HG02973 (cell line): ENCODE measurements at regions not wholly inside any gene's neighbourhood (a gene's known extent, or its start where the extent isn't known, plus 50 kb on each side); places are given as distances from the start of the nearest gene placed in this dataset.

Experiments
- ATAC-seq: cut with Tn5 transposase; IDR thresholded peaks from one replicate; pipeline ENCODE4 v1.9.1; 2021; ENCODE audit warnings: moderate library complexity; ENCODE audit not compliant: unreplicated experiment

DNA sequence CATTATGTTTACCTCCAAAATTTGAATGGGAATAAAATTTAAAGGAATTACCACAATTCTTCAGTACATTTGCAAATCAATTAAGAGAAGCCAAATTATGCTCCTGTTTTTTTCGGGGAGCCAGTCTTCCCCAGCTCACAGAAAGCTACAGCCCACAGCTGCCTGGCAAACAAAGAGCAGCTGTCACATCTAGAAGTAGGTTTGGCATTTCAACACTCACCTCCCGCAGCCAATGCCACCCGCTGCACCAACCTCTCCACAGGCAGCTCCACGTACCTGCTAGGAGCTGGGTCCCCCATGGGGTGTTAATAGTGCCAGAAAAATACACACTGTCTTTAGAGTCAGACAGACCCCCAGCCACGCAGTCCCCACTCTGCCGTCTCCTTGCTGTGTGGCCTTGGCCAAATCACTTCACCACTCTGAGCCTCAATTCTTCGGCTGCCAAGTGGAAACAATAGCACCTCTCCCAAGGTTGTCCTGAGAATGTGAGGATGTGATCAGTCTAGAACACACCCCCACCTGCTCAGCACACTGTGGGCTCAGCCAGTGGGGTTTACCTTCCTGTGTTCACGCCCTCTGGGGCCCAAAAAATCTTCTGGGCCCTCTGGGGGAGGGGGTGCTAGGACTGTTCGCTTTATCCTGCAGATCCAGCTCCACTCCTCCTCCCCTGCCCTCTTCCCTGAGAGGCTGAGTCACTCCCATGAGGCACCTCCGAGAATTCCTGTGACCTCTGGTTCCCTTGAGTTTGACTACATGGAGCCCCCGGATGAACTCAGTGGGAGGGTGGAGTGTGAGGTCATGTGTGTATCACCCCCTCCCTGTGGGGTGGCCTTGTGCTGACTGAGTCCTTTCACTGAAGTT lies 204.3 kb upstream of the GRIK3 start:
- ATAC-seq: no peak

DNA sequence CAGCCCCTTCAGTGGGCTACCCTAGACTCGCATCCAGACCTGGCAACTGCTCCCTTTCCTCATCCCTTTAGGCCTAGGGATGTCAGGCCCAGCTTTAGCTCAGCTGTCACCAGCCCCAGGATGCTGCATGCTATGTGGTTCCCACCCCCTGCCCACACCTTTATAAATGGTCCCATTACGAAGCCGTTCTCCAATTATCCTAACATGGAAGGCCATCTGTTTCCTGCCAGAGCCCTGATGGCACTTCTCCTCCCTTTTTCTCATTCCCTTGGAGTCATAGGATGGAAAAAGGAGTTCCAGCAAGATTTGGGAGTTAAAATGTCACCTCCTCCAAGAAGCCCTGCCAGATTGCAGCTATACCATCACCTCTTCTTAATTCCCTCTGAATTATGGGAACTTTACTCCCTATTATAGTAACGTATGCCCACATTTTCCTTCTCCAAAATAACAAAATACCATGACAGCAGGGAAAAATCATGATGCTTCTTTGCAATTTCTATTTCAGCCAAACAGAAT lies 205.0 kb upstream of the GRIK3 start:
- ATAC-seq: no peak

DNA sequence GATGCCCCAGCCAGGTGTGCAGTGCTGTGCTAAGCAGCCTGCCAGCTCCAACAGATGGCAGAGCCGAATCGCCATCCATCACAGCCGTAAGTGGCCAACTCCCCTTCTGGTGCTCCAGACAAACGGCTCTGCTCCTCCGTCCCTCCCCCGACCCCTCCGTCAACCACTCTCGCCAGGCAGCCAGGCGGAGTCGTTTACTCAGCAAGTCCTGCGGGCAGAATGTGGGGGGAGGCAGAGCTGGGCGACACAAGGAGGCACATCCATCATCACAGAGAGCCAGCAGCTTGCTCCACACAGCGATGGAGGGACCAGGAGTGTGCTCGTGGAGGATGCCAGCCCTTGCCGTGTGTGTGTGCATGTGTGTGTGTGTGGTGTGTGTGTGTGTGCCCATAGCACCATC lies 206.6 kb upstream of the GRIK3 start:
- no peak for ATAC-seq

DNA sequence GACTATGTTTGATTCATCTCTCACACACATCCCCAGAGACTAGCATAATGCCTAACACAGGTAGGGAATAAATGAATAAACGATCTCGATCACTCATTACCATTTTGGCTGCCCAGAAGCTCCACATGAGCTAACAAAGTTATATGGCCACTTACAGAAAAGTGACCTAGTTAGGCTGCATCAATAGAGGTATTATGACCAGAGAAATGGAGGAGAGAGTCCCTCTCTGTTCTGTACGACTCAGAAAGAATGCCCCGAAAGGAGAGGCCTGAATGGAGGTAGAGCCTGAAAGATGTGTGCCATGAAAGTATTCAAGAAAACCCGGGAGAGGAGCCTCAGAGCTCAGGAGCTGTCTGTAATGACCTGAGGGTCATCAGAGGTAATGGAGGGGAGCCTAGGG lies 208.2 kb upstream of the GRIK3 start:
- no peak for ATAC-seq

DNA sequence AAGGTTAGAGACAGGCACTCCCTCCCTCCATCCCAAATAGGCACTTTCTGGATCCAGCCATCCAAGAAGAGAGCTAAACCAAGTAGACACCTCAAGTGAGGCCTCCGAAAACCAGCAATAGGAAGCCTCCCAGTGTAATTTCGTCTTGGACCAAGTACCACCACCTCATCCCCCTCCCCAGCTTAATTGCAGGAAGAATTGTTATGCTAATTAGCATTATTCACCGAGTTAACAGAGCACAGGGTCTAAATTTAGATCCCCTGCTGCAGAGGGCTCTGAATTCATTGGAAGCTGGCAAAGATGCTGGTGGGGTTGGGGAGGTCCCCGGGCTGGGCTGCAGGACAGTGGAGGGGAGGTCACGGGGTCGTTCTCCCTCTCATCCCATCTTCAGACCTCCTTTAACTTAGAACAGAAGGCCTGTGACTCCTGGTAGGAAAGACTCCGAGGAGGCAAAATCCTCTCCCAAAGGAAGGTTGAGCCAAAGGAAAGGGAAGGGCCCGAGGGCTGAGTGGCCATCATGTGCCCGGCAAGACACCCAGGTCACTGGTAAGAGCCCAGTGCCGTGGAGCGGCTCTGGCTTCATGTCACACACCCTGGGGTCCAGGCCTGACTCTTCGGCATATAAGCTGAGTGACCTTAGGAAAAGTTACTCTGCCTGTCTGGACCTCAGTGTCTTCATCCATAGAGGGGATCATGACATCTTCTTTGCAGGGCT lies 209.2 kb upstream of the GRIK3 start:
- ATAC-seq: no peak

DNA sequence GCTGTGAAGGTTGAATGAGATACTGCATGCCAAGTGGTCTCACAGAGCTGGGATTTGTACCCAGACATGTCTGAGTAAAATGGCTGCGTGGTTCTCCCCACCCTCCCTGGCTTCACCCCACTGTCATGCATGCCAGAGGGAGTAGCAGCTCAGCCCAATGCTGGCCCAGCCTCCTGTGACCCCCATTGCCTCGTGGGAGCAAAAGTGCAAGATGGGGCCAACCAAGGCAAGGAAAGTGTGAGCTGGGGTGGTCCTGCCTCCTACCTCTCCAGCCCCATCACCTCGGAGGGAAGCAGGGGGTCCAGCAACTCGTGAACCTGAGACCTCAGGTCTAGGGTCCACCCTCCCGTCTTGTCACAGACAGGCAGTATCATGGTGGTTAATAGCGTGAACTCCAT lies 209.8 kb upstream of the GRIK3 start:
- no peak for ATAC-seq

DNA sequence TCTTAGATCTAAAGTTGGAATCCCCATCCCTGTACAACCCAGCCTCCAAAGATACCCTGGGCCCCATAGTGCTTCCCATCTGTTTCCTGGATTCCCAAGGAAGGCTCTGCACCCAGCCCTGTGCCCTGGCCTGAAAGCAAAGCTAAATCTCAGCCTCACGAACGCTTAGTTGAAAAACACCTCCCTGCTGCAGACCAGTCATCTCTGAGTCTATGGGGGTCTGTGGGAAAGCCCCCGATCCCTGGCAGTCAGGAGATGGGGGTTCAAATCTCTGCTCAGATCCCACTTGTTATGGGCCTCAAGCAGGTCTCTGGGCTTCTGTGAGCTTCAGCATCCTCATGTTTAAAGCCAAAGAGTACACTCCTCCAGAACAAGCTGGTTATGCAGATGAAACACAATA lies 210.5 kb upstream of the GRIK3 start:
- ATAC-seq: no peak

DNA sequence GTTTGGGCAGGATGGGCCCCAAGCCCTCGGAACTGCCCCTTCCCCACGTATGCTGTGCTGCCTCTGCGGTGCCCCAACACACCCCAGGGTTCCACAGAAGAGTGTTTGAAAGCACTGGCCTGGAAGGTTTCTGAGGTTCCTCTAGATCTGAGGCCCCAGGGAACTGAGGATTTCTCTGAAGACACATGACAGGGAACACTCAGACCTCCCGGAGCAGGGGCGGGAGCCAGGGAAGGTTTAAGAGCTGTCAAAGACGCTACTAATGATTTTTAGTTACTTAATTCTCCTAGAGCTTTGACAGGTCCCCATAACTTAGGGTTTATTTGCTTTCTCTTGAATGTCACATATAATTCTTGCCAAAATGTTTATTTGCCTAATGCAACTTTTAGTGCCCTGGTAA lies 212.3 kb upstream of the GRIK3 start:
- no peak for ATAC-seq

DNA sequence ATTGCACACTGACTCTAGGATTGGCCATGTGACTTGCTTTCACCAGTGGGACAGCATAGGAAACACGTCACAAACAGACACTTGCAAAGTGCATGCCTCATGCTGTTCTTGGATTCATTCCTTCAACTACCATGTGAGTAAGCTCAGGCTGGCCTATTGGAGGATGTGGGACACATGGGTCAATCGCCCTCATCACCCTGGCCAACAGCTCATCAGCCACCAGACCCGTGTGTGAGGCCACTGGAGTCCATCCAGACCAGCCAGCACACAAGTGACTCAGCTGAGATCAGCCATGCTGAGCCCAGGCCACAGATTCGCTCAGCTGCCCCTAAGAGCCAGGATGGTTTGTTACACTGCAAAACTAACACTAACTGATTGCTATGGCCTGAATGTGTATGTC lies 216.1 kb upstream of the GRIK3 start:
- no peak for ATAC-seq

DNA sequence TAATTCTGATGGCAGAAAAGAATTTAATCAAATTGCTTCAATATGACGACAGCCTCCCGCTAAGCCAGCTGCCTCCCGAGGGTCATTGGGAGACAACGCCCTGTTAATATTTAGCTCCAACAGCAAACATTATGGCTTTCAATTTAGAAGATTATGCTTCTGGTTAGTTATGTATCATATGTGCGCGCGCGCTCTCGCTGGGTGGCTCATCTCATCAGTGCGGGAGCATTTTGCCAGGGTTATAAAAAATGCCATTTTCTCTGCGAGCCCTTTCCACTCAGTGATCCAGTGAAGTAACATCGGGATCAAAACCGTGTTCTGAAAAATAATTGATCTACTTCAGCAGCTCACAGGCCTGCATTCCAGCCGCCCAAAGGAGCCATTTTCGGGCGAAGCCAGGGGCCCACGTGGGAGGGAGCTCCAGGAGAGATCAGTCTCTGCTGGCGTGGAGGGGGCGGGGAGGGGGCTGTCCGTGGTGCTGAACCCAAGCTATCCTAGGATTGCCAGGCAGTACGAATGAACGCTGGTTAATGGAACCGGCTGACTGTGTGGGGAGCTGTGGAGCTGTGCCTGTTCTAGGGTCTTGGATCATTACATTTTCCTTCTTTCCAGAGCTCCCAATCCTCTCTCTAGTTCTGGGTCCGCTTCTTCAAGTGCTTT lies 219.1 kb upstream of the ZC3H12A start:
- no peak for ATAC-seq

DNA sequence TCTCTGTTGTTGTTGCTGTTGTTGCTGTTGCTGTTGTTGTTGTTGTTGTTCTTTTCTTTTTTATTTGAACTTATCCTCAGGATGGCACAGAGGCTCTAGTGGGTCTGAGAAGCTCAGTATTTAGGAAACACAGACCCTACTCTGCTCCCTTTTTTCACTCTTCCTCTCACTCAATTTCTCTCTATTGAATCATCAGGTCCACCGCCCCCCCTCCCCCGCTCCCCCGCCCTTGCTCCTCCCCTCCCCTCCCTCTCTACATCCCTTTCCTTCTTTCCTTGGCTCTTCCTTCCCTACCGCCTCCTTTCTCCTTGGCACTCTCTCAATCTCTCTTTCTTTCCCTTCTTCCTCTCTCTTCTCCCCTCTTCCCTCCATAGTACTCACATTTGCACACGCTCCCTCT lies 218.5 kb upstream of the ZC3H12A start:
- no peak for ATAC-seq

DNA sequence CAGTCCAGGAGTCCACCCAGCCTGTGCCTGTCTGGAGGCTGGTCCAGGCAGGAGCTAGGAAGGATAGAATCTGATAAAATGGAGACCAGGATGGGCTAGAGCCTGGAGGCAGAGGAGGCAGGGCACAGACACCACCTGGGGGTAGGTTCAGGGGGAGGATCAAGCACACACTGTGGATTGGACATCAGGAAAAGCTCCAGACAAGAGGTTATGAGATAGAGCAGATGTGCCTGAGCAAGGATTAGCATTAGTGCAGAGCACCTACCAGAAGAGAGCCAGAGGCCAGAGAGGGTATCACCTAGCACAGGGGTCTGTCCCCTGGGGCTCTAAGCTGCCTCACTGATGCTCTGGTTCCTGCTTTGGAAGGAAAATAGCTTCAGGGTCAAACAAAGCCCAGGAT lies 216.7 kb upstream of the ZC3H12A start:
- ATAC-seq: no peak

DNA sequence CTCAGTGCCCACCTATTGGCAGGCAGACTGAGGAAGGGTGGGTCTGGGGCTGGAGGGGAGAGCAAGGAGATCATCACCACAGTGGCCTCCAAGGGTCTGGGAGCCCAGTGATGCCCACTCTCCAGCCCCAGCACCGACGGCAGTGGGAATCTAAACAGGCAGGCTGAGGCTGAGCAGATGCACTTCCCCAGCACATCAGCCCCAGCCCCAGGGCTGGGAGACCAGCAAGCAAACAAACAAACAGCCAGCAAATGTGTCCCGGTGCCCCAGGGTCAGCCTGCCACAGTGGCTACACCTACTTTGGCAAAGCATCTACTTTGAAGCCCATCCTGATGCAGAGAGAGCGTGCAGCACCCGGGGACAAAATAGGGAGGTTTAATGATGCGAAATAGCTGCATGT lies 216.3 kb upstream of the ZC3H12A start:
- ATAC-seq: no peak

DNA sequence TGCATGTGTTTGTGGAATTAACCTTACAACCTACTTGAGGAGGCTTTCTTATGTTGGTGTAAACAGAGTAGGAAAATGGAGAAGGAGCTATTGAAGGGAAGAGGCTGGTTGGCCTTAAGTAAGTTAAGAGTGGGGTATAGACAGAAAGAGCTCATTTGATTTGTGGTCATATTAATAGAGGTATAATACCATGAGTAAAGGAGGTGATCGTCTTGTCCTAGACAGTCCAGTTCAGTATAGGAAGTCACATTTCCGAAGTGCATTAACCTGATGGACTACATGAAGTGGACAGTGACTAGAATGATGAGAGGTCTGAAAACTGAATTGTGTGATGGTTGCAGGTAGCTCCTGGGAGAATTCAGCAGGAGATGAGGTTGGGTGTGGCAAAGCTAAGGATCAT lies 215.4 kb upstream of the ZC3H12A start:
- no peak for ATAC-seq

DNA sequence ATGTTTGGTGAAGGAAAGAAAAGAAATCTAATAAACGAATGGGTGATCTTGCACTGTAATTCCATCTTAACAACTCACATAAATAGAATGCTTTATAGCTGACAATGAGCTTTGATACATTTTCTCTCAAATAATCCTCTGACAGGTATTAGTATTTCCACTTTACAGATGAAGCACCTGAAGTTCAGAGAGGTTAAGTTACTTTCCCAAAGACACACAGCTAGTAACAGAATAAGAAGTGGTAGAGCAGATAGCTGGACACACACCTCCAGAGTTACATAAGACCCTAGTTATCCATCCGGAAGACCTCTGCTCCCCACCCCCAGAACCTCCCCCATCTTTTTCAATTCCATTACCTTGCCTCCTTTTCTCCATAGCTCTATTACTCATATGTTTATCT lies 213.3 kb upstream of the ZC3H12A start:
- no peak for ATAC-seq

DNA sequence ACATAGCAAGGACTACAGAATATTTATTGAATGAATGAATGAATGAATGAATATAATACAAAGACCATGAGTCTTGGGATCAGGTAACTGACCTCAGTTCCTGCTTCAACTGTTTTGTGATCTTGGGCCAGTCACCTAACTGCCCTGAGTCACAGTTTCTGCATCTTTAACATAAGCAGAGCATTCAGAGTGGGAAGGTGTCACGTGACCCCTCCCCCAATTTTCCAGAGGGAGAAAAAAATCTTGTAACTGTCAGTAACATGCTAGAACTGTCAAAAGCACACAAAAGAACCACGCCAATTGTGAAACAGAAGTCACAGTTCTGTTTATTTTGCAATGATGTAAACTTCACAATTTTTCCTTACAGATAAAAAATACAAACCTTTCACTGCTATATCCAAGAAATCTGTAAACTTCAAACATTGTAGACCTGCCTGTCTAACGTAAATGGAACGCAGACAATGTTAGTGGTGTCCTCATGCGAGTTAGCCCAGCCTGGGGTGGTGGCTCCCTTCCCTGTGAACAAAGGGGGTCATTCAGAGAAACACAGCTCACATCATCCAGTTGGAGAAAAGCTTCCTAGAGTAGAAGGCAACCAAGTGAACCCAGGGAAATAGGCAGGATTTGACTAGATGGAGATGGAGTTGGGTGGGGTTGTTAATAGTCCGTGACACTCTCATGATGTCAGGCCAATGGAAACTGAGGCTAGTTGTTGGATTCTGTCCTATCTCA lies 211.8 kb upstream of the ZC3H12A start:
- no peak for ATAC-seq

DNA sequence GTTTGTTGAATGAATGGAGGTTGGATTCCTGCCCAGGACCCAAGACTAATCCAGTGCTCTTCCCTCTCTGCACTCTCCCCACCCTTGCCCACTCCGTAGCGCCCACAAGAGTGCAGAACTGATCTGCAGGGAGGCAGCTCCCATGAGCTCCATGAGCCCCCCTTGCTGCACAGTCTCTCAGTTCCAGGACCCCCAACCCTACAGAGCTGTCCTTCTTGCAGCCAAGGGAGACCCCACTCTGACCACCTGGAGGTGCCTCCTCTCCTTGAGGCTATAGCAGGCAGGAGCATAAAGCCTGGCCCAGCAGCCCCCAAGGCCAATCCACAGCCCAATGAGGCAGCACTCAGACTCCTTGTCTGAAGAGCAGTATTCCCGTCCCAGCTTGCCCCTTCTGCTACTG lies 209.2 kb upstream of the ZC3H12A start:
- no peak for ATAC-seq

DNA sequence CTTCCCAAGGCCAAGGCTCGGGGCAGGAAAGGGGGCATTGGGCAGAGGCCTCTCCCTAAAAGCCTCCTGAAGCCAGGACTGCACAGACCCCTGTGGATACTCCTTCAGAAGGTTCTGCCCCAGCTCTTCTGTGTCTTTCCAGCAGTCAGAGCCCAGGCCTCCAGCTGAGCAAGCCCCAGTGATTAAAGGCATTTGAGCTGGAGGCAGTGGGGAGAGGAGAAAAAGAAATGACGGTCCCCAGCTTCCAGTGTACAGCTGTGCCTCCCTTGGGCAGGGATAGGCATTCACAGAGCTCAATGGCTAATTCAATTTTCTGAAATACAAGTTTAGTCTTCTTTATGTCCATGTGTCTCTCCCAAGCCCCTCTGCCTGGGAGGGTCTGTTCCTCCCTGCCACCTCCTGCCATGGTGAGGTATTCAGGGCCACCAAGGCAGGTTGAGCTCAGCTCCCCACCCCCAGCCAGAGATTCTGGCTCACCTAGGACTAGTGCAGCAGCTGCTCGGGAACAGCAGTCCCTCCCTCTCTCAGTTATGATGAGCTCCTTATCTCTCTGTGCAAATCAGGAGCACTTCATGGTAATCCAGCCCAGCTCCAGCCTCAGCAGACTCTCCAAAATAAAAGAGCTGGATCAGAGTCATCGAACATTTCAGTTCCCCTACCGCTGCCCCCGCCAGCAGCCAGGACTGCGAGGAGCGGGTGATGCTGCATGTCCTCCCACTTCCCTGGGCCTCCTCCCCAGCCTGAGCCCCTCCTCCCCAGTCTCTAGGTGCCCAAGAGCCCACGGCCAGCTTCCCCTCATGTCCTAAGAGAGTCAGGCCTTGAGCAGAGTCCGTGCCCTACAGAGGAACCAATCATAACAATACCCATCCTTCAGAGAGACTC lies 208.4 kb upstream of the ZC3H12A start:
- no peak for ATAC-seq

DNA sequence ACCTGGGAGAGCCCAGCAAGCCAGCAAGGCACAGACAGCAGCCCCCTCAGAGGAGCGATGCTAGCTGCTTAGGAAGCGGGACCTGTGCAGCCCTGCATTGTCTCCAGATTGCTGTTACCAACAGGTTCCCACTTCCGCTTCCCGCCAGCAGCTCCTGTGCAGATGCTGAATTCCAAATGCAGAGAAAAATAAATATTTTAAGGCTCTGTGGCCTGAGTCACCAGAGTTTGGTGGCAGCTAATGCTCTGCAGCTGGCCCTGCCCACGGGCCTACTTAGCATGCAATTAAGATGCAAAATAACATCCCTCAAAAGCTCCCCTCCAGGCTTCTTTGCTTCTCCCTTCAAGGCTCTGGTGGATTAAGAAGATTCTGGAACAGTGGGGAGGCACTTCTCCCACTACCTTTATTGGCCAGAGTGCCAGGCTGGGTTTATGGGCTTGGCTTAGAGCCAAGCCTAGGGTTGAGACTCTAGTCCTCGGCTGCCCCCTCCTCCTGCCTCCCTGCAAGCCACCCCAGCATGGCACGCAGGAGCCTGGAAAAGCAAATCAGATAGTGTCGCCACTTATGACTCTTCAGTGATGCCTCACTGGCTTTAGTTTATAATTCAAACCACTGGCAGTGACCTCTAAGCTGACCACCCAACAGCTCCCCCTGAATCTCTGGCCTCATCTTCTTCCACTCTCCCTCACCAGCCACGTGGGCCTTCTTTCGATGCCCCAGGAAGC lies 207.1 kb upstream of the ZC3H12A start:
- no peak for ATAC-seq

DNA sequence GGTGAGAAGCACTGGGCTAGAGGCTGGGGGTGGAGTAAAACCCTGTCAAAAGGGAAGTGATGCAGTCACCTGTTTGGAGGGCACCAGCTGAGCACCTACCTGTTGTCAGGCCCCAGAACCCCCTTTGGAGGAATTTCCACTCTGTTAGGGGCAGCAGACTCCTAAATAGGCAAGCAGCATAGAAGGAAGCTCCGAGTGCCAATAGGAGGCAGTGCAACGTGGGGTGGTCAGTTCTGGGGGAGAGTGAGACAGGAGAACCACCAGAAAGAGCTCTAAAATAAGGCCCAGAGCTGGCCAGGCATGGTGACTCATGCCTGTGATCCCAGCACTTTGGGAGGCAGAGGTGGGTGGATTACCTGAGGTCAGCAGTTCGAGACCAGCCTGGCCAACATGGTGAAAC lies 203.7 kb upstream of the ZC3H12A start:
- ATAC-seq: no peak
